ENCODE measurements at regions not wholly inside any gene's neighbourhood (a gene's known extent, or its start where the extent isn't known, plus 50 kb on each side); places are given as distances from the start of the nearest gene placed in this dataset.
"Not testable (repeated sequence)": the region's sequence is repeated elsewhere in the genome, so short reads cannot be mapped to it uniquely, and the experiment has no call there.

DNA sequence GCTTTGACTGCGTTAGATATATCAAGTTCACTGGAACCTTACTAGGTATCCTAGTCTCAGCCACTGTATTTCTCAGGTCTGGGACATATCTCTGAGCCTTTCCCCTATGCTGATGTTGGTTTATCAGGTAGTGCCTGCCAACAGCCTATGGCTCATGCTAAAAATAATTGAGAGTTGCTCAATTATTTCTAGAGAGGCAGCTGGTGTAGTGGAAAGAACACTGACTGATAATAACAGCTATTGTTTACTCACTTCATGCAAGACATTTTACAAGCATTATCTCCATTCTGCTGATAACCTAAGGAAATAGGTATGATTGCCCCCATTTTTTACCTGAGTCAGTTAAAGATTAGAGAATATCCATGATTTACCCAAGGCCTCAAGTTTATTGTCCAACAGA lies 231.4 kb downstream of the LRRN1 start:
- DNase-seq = no peak

DNA sequence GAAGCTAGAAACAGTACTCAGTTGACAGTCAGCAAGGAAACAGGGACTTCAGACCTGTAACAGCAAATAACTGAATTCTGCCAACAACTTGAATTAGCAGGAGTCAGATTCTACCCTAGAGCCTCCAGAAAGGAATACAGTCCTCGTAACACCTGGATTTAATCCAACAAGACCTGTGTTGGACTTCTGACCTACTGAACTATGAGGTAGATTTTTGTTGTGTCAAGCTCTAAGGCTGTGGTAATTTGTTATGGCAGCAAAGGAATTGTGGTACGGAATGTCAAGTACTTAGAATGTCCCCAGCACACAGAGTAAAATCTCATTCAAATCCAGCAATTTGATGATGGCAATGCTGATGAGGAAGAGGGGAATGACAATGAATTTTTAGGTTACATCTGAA lies 234.1 kb downstream of the LRRN1 start:
- DNase-seq = no peak

DNA sequence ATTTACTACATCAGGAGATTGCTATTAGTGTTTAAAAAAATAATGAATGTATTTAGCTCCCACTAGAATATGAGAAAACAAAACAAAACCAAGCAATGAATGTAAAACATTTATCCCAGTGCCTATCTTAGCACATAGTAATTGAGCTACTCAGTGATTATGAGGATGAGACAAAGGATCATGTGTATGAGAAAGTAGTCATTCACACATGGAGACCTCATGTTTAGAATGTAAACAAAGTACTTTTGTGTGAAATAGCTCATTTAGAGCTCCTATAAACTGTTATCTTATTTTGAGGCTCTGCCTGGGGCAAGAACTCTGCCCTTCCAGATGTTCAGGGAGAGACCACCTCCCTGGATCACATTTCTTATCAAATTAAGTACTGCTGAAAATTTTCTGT lies 236.8 kb downstream of the LRRN1 start:
- DNase-seq = no peak

DNA sequence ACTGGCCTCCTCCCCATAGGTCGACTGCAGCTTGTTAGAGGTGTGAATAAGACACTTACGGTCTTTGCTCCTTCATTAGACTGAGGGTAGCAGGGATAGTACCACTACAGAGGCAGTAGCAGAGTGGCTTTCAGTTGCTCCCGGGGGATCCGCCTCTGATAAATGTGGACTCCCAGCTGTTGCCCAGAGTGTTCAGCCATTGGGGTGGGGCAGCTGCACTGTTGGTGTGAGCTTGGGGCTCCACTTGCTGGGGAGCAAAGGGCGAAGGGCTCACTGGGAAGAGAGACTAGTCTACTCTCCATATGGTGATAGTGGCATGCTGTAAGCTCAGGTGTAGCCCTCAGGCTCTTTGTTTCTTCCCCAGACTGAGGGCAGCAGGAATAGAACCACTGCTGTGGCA lies 239.1 kb downstream of the LRRN1 start:
- DNase-seq = peak in 1 of 2 experiments; percentile 17

DNA sequence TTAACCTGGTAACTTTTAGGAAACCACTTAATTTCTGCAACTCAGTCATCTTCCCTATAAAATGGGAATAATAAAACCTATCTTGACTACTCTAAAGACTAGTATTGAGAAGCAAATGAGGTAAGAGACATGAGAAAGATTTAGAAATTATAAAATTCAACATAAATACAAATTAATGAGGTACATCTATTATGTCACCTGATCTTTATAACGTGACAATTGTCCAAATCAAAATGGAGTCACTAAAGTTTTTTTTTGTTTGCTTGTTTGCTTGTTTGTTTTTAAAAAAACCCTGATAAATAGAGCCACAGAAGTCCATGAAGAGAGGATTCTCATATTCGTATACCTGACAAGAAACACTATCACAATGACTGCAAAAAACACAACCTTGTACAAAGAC lies 242.8 kb downstream of the LRRN1 start:
- DNase-seq = no peak

- no peak for DNase-seq
These were observed 243.6 kb downstream of the LRRN1 start for GRCh38 chr3:4042869-4043268.

DNA sequence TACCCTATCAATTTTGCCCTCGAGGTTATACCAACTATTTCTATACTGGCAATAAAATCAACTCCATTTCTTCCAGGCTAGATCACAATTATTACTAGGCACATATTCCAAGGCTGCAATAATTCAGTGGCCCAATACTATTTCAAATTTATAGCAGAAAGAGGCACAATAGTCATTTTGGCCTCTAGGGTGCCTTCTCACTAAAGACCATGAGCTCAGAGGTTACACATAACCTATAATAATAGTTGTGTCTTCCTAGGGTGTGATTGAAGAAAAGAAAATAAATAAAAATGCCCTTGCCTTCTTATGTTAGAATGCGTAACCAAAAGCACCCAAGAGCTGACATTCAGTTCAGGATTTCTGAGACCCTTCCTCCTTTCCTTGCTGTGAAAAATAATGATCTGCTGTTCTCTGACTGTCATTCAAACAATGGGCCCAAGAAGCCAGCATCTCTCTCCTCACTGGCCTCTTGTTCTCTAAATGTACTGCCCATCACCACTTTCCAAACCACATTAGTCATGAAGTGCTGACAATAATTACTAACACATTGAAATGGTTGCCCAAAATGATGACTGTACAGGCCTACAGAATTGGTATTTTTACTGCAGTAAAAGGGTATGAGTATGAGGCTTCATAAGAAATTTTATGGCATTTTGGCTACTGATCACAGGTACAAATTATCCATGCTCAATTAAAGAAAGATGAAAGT lies 244.8 kb downstream of the LRRN1 start:
- DNase-seq = no peak

GRCh38 chr3:4044619-4045018 lies 245.4 kb downstream of the LRRN1 start:
- no peak for DNase-seq

- no peak for DNase-seq
These were observed 246.5 kb downstream of the LRRN1 start for GRCh38 chr3:4045756-4046155.

DNA sequence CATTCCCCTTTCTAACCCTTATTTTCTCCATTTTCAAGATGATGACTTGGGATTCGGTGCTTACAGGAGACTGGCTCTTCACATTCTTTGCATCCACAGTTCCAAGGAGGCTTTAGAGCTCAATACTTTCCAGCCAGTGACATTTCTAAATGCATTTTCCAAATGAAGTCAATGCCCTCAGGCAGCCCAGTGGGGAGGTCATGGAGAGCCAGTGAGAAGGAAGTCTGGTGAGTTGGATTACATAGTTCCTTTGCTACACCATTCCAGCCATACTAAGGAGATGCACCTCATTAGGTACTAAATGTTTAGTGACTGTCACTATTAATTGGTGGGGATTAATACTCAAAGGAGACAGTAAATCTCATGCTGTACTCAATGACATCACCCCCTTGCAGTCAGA lies 248.1 kb downstream of the LRRN1 start:
- no peak for DNase-seq

DNA sequence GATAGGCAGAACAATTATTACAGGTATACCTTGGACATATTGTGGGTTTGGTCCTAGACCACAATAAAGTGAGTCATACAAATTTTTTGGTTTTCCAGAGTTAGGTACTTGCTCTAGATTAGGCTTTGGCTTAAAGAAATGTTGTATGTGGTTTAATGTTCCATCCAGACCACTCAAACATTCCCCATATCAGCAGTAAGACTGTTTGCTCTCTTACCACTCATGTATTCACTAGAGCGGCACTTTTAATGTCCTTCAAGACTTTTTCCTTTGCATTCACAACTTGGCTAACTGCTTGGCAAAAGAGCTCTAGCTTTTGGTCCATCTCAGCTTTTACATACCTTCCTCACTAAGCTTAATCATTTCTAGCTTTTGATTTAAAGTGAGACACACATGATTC lies 250.5 kb upstream of the SETMAR start:
- DNase-seq = no peak

- no peak for DNase-seq
These were observed 249.2 kb upstream of the SETMAR start for GRCh38 chr3:4053975-4054374.

DNA sequence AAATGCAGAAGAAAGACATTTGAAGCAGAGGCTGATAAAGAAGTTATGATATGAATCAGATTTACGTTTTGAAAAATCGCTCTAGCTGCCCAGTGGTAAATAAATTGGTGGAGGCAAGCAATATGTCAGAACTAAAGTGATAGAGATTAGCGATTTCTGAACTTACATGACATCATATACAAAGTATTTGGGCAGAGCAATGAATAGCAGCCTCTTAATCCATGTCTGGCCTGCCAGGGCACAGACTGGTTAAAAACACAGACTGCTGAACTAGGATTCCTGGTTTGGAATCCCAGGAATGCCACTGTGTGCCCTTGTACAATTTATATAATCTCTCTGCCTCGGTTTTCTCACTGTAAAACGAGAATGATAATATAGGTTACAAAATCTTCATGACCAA lies 243.1 kb upstream of the SETMAR start:
- DNase-seq = no peak

DNA sequence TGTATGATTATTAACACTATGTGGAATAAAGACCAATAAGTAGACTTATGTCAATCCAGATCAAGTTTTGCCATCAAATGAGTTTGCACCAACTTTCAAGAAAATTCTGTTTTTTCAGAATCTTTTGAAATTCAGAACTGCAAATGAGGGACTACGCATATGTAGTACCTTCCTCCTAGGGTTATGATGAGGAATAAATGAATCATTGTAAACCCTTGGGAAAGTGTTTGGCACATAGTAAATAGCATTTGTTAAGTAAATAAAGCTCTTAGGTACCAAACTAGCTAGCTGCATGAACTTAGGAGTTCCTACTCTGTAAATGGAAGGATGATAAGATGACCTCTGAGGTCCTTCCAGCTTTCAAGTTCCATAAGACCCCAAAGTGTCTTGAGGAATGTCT lies 242.6 kb upstream of the SETMAR start:
- no peak for DNase-seq

GRCh38 chr3:4061195-4061594 lies 242.0 kb upstream of the SETMAR start:
- no peak for DNase-seq

DNA sequence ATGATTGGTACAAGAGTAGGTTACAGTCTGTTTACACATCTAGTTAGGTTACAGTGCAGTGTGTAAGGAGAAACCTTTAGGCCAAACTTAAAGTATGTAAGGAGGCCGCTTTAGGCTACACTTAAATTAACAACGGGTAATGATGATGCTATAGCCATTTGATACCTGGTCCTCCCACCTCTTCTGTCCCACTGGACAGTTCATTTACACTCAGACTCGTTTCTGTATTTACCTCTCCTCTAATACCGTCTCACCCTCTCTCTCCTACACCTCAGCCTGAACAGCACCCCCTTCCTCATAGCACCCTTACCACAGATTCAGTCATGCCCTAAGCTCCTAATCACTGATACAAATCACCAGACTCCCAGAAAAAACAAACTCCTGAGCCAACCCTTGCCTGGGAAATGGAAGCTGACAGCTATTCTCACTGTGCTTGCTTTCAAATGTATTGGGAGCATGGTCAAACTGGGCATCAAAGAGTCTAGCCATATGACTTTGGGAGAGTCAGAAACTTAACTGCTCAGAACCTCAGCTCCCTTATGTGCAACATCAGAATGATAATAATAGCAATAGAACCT lies 241.3 kb upstream of the SETMAR start:
- no peak for DNase-seq

DNA sequence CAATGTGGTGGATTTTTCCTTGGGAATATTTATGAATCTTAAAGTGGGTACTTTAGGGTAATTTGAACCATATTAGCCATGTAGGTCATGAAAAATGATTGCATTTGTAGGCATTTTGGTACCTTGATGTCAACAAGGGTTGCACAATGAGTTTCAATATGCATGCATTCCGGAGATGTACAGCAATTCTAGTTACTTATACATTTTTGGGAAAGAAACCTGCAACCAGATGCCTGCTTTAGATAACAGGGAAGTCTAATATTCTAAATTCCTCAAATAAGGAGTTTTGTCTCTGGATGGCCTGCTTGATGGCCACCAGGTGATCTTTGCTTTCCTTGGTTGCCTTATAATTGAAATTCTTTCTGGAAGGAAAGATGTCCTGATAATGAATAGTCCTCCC lies 240.5 kb upstream of the SETMAR start:
- no peak for DNase-seq

GRCh38 chr3:4063916-4064574 lies 239.1 kb upstream of the SETMAR start:
- DNase-seq = no peak

DNA sequence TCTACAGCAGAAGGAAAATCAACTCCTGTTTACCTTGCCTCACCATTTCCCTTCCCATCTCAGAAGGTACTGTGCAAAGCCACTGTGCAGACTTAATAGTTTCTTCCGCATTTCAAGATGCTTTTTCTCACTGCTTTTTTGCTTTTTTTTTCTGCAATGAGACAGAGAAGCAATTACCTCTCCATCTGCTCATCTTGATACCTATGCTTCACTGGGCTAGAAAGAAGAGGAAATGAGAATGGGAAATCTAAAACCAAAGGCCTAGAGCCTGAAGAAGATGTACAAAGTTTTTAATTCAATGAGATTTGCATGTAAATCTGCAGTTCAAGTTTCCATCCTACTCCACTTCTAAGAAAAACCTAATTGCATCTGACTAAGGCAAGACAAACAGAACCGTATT lies 238.1 kb upstream of the SETMAR start:
- no peak for DNase-seq

DNA sequence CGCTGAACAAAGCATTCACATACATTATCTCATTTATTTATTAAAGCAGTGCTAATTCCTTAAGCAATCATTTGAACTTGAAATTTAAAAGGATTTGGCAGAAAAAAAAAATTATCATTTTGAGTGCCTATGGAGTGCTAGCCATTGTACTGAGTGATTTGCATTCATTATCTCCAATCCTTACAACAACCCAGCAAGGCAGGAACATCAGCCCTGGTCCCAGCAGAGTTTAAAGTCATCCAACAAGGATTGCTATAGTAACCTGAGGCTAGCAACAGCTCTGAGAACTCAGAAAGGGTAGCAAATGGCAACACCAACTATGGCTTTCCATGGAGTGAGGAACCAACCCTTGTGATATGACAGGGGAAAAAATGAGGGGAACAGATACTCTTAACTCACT lies 237.6 kb upstream of the SETMAR start:
- DNase-seq = no peak

DNA sequence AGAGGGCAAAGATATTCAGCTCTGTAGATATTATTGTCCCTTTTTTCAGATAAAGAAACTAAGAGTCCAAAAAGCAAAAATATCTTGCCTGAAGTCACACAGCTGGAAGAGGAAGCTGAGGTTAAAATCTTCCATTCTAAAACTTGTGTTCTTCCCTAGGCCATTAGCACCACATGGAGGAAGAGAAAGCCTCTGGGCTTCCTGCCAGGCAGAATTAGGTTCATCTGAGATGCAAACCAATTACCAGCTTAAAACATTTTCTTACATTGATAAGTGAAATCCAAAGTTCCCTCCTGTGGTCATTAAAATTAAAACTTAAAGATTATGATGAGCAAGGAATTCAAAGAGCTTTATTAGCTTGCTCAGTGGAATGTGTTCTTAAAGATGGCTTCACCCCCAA lies 235.3 kb upstream of the SETMAR start:
- no peak for DNase-seq

DNA sequence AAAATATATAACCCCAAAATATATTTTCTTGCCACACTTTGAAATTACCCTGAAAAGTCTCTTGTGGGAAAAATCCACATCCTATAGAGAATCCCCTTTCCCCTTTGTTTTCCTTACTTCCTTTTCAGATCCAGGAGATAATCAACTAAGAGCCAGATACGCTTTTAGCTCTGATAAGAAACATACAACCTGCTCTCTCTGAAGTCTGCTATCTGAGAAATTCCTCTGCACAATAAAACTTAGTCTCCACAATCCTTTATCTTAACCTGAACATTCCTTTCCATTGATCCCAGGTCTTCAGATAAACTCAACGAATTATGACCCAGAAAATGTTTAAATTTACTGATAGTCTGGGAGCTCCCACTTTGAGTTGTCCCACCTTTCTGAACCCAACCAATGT lies 233.4 kb upstream of the SETMAR start:
- no peak for DNase-seq

- no peak for DNase-seq
These were observed 231.5 kb upstream of the SETMAR start for GRCh38 chr3:4071481-4072184.

- DNase-seq = not testable (repeated sequence)
These were observed 225.9 kb upstream of the SETMAR start for GRCh38 chr3:4077278-4077677.

All from NCI-H524 (cell line).